GM23338 (cell line): ENCODE measurements at regions not wholly inside any gene's neighbourhood (a gene's known extent, or its start where the extent isn't known, plus 50 kb on each side); places are given as distances from the start of the nearest gene placed in this dataset.

Experiments
- ATAC-seq: fragments of 200-7000 bp; cut with Tn5 transposase; 3 replicates; pipeline ENCODE4 v1.9.1; 2020
- DNase-seq: peaks from one replicate; pipeline ENCODE4 v3.0.0-alpha.2; 2015; ENCODE audit warnings: low spot score
- H2AFZ ChIP-seq: fragments of 200-600 bp; sonication (generic); 2 replicates; pipeline ENCODE4 v1.8.0; 2016; ENCODE audit warnings: antibody characterized with exemption, mild to moderate bottlenecking, moderate library complexity
- H3F3A ChIP-seq: fragments of 200-600 bp; sonication (generic); replicated peaks from 2 replicates; pipeline ENCODE4 v1.8.0; 2017; ENCODE audit warnings: antibody characterized with exemption, mixed run types, low read depth
- H3K27ac ChIP-seq: fragments of 200-600 bp; sonication (generic); 2 replicates; pipeline ENCODE4 v1.6.1; 2016; ENCODE audit warnings: low read depth
- H3K27me3 ChIP-seq: fragments of 200-600 bp; sonication (generic); 2 replicates; pipeline ENCODE4 v1.8.0; 2016; ENCODE audit warnings: mild to moderate bottlenecking, mixed run types, moderate library complexity; ENCODE audit not compliant: insufficient read depth
- H3K36me3 ChIP-seq: fragments of 200-600 bp; sonication (generic); 2 replicates; pipeline ENCODE4 v1.8.0; 2016; ENCODE audit warnings: mild to moderate bottlenecking; ENCODE audit not compliant: insufficient read depth
- H3K4me1 ChIP-seq: fragments of 200-600 bp; sonication (generic); 2 replicates; pipeline ENCODE4 v1.8.0; 2016; ENCODE audit warnings: mild to moderate bottlenecking, moderate library complexity; ENCODE audit not compliant: insufficient read depth
- H3K4me2 ChIP-seq: fragments of 200-600 bp; sonication (generic); 2 replicates; pipeline ENCODE4 v1.7.1; 2017; ENCODE audit warnings: mixed run types
- H3K4me3 ChIP-seq: fragments of 200-600 bp; sonication (generic); 2 replicates; pipeline ENCODE4 v1.6.1; 2016; ENCODE audit warnings: mixed run types
- H3K79me2 ChIP-seq: fragments of 200-600 bp; sonication (generic); replicated peaks from 2 replicates; pipeline ENCODE4 v1.8.0; 2017; ENCODE audit warnings: mild to moderate bottlenecking; ENCODE audit not compliant: insufficient read depth
- H3K9me2 ChIP-seq: fragments of 200-600 bp; sonication (generic); 2 replicates; pipeline ENCODE4 v1.8.0; 2017; ENCODE audit not compliant: insufficient read depth
- H4K20me1 ChIP-seq: fragments of 200-600 bp; sonication (generic); replicated peaks from 2 replicates; pipeline ENCODE4 v1.8.0; 2017; ENCODE audit warnings: mild to moderate bottlenecking; ENCODE audit not compliant: insufficient read depth
- H3K27ac Mint-ChIP-seq: 2 replicates; pipeline ENCODE4 v1.8.0; 2020; ENCODE audit warnings: inconsistent platforms, mild to moderate bottlenecking, moderate library complexity, mixed read lengths
- H3K27me3 Mint-ChIP-seq: 3 replicates; pipeline ENCODE4 v1.8.0; 2022; ENCODE audit warnings: low read depth, mild to moderate bottlenecking, moderate library complexity, mixed read lengths, inconsistent platforms; ENCODE audit not compliant: insufficient read depth, poor library complexity
- H3K36me3 Mint-ChIP-seq: 3 replicates; pipeline ENCODE4 v1.8.0; 2021; ENCODE audit warnings: low read depth, mild to moderate bottlenecking, inconsistent platforms, moderate library complexity, mixed read lengths
- H3K4me1 Mint-ChIP-seq: 3 replicates; pipeline ENCODE4 v1.8.0; 2020; ENCODE audit warnings: mild to moderate bottlenecking, inconsistent platforms, mixed read lengths
- H3K4me3 Mint-ChIP-seq: 3 replicates; pipeline ENCODE4 v1.8.0; 2021; ENCODE audit warnings: moderate library complexity, mild to moderate bottlenecking, inconsistent platforms, mixed read lengths
- H3K9me3 Mint-ChIP-seq: 3 replicates; pipeline ENCODE4 v1.8.0; 2020; ENCODE audit warnings: moderate library complexity, mild to moderate bottlenecking, inconsistent platforms, mixed read lengths
- CREB1 ChIP-seq: fragments of 250-450 bp; sonication (Bioruptor Pico); IDR thresholded peaks from 2 replicates; pipeline ENCODE4 v1.5.0; 2020; ENCODE audit warnings: low read depth, mild to moderate bottlenecking, moderate library complexity
- ETS1 ChIP-seq: IDR thresholded peaks from 2 replicates; pipeline ENCODE4 v1.6.1; 2016; ENCODE audit warnings: antibody characterized with exemption
- EZH2 ChIP-seq: fragments of 200-600 bp; sonication (generic); IDR thresholded peaks from one replicate; pipeline ENCODE4 v1.8.0; 2017; ENCODE audit warnings: antibody characterized with exemption, mild to moderate bottlenecking, low read depth; ENCODE audit not compliant: unreplicated experiment
- NANOG ChIP-seq: IDR thresholded peaks from 2 replicates; pipeline ENCODE4 v1.6.1; 2016; ENCODE audit warnings: antibody characterized with exemption, borderline replicate concordance
- REST ChIP-seq: IDR thresholded peaks from one replicate; pipeline ENCODE4 v1.6.1; 2018; ENCODE audit warnings: antibody characterized with exemption; ENCODE audit not compliant: unreplicated experiment
- ZNF114 ChIP-seq: fragments of 250-450 bp; sonication (Bioruptor Pico); IDR thresholded peaks from 2 replicates; pipeline ENCODE4 v1.5.0; 2020; ENCODE audit warnings: mild to moderate bottlenecking, moderate library complexity
- ZNF331 ChIP-seq: fragments of 250-450 bp; sonication (Bioruptor Pico); IDR thresholded peaks from 2 replicates; pipeline ENCODE4 v1.5.0; 2020; ENCODE audit warnings: low read depth, mild to moderate bottlenecking, moderate library complexity

GRCh38 chr4:153119626-153120025 is 84.6 kb upstream of the TRIM2 start:
- TF ChIP-seq ZNF331 (CRISPR knock-in tag) (no peak), EZH2 (no peak), NANOG (no peak)
- Mint-ChIP-seq H3K4me3 (no peak overlapping the region), H3K27me3 (peaks cover 2% of the 10 kb centered on the region), H3K36me3 (no peaks in the 10 kb centered on the region), H3K27ac (no peak overlapping the region), H3K4me1 (no peaks in the 10 kb centered on the region), H3K9me3 (no peaks in the 10 kb centered on the region)
- Histone ChIP-seq H3K79me2 (no peaks in the 10 kb centered on the region), H3K4me1 (no peaks in the 10 kb centered on the region), H3K27me3 (no peaks in the 10 kb centered on the region), H2AFZ (no peak overlapping the region), H3K27ac (no peak overlapping the region), H3K36me3 (no peaks in the 10 kb centered on the region), H3K4me3 (no peak overlapping the region), H4K20me1 (no peaks in the 10 kb centered on the region), H3K4me2 (no peak overlapping the region), H3F3A (no peaks in the 10 kb centered on the region), H3K9me2 (no peaks in the 10 kb centered on the region)
- DNase-seq (no peak), ATAC-seq (no peak)

- Mint-ChIP-seq H3K36me3 (no peaks in the 10 kb centered on the region), H3K4me3 (no peak overlapping the region), H3K27ac (no peak overlapping the region), H3K9me3 (no peaks in the 10 kb centered on the region), H3K27me3 (peaks cover 2% of the 10 kb centered on the region), H3K4me1 (no peaks in the 10 kb centered on the region)
- no peaks in the 10 kb centered on the region for H4K20me1 ChIP-seq
- no peaks in the 10 kb centered on the region for H3K9me2 ChIP-seq
- H3K4me1 ChIP-seq: no peaks in the 10 kb centered on the region
- H3K27ac ChIP-seq: no peak overlapping the region
- H3K27me3 ChIP-seq: no peaks in the 10 kb centered on the region
- DNase-seq: no peak
- no peaks in the 10 kb centered on the region for H3K79me2 ChIP-seq
- H2AFZ ChIP-seq: no peak overlapping the region
- H3K4me2 ChIP-seq: no peak overlapping the region
- ATAC-seq: no peak
- no peak overlapping the region for H3K4me3 ChIP-seq
- TF ChIP-seq ZNF114 (CRISPR knock-in tag) (no peak), ZNF331 (CRISPR knock-in tag) (no peak), ETS1 (no peak), REST (no peak), CREB1 (CRISPR knock-in tag) (no peak)
- no peaks in the 10 kb centered on the region for H3K36me3 ChIP-seq
- H3F3A ChIP-seq: no peaks in the 10 kb centered on the region
Observed at GRCh38 chr4:153120235-153120634, 84.0 kb upstream of the TRIM2 start.
